ENCODE measurements at regions not wholly inside any gene's neighbourhood (a gene's known extent, or its start where the extent isn't known, plus 50 kb on each side); places are given as distances from the start of the nearest gene placed in this dataset.

- TF ChIP-seq EZH2 (IDR thresholded peaks at IDR 0.05; ENCODE audit: low read depth) (no peak), CTCF (conservative IDR thresholded peaks at IDR 0.05) (no peak)
- ChIA-PET CTCF (no interaction called here), POLR2A (ENCODE audit: unreplicated experiment) (no interaction called here)
- Histone ChIP-seq H3K4me2 (no peak overlapping the region), H3K9me2 (ENCODE audit: insufficient read depth) (no peaks in the 10 kb centered on the region), H3K27me3 (ENCODE audit: insufficient read depth, low read depth) (no peaks in the 10 kb centered on the region), H3K4me1 (replicated peaks; ENCODE audit: insufficient read depth) (no peaks in the 10 kb centered on the region), H3F3A (ENCODE audit: insufficient read depth, low read depth) (no peaks in the 10 kb centered on the region), H3K27ac (no peak overlapping the region), H2AFZ (no peak overlapping the region), H3K9me3 (ENCODE audit: insufficient read depth, low read depth) (no peaks in the 10 kb centered on the region), H3K36me3 (ENCODE audit: low read depth) (no peaks in the 10 kb centered on the region), H3K79me2 (ENCODE audit: low read depth) (no peaks in the 10 kb centered on the region), H3K4me3 (no peak overlapping the region), H4K20me1 (ENCODE audit: insufficient read depth) (no peaks in the 10 kb centered on the region)
- intact Hi-C loops (cut with micrococcal nuclease; ENCODE audit: unreplicated experiment) = no loop called here
- BruUV-seq (replicated peaks) = no TSS peak
- no peak for DNase-seq
Observed at GRCh38 chr3:181955566-181955965, 243.8 kb downstream of the SOX2 start.

- no peaks in the 10 kb centered on the region for H3K9me2 ChIP-seq (ENCODE audit: insufficient read depth)
- no peaks in the 10 kb centered on the region for H3K27me3 ChIP-seq (ENCODE audit: insufficient read depth, low read depth)
- ChIA-PET CTCF (no interaction called here), POLR2A (ENCODE audit: unreplicated experiment) (no interaction called here)
- no peak overlapping the region for H3K4me2 ChIP-seq
- no peaks in the 10 kb centered on the region for H3K36me3 ChIP-seq (ENCODE audit: low read depth)
- H3K27ac ChIP-seq = no peak overlapping the region
- H3F3A ChIP-seq (ENCODE audit: insufficient read depth, low read depth) = no peaks in the 10 kb centered on the region
- no peaks in the 10 kb centered on the region for H3K4me1 ChIP-seq (replicated peaks; ENCODE audit: insufficient read depth)
- DNase-seq = no peak
- no peak overlapping the region for H3K4me3 ChIP-seq
- H2AFZ ChIP-seq = no peak overlapping the region
- intact Hi-C loops (cut with micrococcal nuclease; ENCODE audit: unreplicated experiment) = no loop called here
- H4K20me1 ChIP-seq (ENCODE audit: insufficient read depth) = no peaks in the 10 kb centered on the region
- no peaks in the 10 kb centered on the region for H3K79me2 ChIP-seq (ENCODE audit: low read depth)
- no peak for TF ChIP-seq EZH2 (IDR thresholded peaks at IDR 0.05; ENCODE audit: low read depth)
- TF ChIP-seq CTCF (conservative IDR thresholded peaks at IDR 0.05) = no peak
- no peaks in the 10 kb centered on the region for H3K9me3 ChIP-seq (ENCODE audit: insufficient read depth, low read depth)
- BruUV-seq (replicated peaks) = no TSS peak
Observed at GRCh38 chr3:181956122-181956521, 244.4 kb downstream of the SOX2 start.

GRCh38 chr3:181966393-181966792, 254.7 kb downstream of the SOX2 start:
- CTCF ChIA-PET = no interaction called here
- intact Hi-C loops (cut with micrococcal nuclease; ENCODE audit: unreplicated experiment) = no loop called here
- Histone ChIP-seq H4K20me1 (ENCODE audit: insufficient read depth) (no peaks in the 10 kb centered on the region), H3K4me3 (no peak overlapping the region), H3K27me3 (ENCODE audit: insufficient read depth, low read depth) (no peaks in the 10 kb centered on the region), H3K79me2 (ENCODE audit: low read depth) (no peaks in the 10 kb centered on the region), H3F3A (ENCODE audit: insufficient read depth, low read depth) (no peaks in the 10 kb centered on the region), H3K9me3 (ENCODE audit: insufficient read depth, low read depth) (no peaks in the 10 kb centered on the region; the same call in 1 of the 2 replicates), H3K27ac (no peak overlapping the region), H3K36me3 (ENCODE audit: low read depth) (no peaks in the 10 kb centered on the region), H3K4me2 (no peak overlapping the region), H2AFZ (no peak overlapping the region), H3K4me1 (replicated peaks; ENCODE audit: insufficient read depth) (no peaks in the 10 kb centered on the region), H3K9me2 (ENCODE audit: insufficient read depth) (no peaks in the 10 kb centered on the region)
- BruUV-seq (replicated peaks) = no TSS peak
- POLR2A ChIA-PET (ENCODE audit: unreplicated experiment) = no interaction called here
- DNase-seq = no peak
- TF ChIP-seq CTCF (conservative IDR thresholded peaks at IDR 0.05) (no peak), EZH2 (IDR thresholded peaks at IDR 0.05; ENCODE audit: low read depth) (no peak)

All from PC-9 (cell line).